ENCODE measurements at regions not wholly inside any gene's neighbourhood (a gene's known extent, or its start where the extent isn't known, plus 50 kb on each side); places are given as distances from the start of the nearest gene placed in this dataset.
"Not testable (repeated sequence)": the region's sequence is repeated elsewhere in the genome, so short reads cannot be mapped to it uniquely, and the experiment has no call there.

- no peaks in the 10 kb centered on the region for H3F3A ChIP-seq (ENCODE audit: insufficient read depth, low read length, poor library complexity, severe bottlenecking)
- no peaks in the 10 kb centered on the region for H3K27me3 ChIP-seq (ENCODE audit: insufficient read depth, low read depth, low read length)
- no peak overlapping the region for H3K4me3 ChIP-seq (ENCODE audit: low read length)
- no peaks in the 10 kb centered on the region for H3K9me2 ChIP-seq (ENCODE audit: insufficient read depth, low read length)
- no peak for TF ChIP-seq TAF1 (IDR thresholded peaks at IDR 0.05; ENCODE audit: low read depth)
- no peak for TF ChIP-seq REST (IDR thresholded peaks at IDR 0.05; ENCODE audit: borderline replicate concordance)
- no peak for TF ChIP-seq EZH2 (IDR thresholded peaks at IDR 0.05; ENCODE audit: borderline replicate concordance, insufficient read depth, low read length, poor library complexity, severe bottlenecking)
- TF ChIP-seq POLR2AphosphoS5 (IDR thresholded peaks at IDR 0.05), result no peak
- TF ChIP-seq RAD21 (conservative IDR thresholded peaks at IDR 0.05), result no peak
- no peaks in the 10 kb centered on the region for H3K36me3 ChIP-seq (ENCODE audit: insufficient read depth, low read length)
- H4K20me1 ChIP-seq (ENCODE audit: insufficient read depth), result no peaks in the 10 kb centered on the region
- H2AFZ ChIP-seq (ENCODE audit: low read depth, low read length), result no peak overlapping the region
- H3K4me2 ChIP-seq (ENCODE audit: low read length), result no peak overlapping the region
- H3K27ac ChIP-seq (ENCODE audit: low read length), result no peak overlapping the region
- peaks cover 4% of the 10 kb centered on the region for H3K9me3 ChIP-seq (ENCODE audit: low read length)
- no peaks in the 10 kb centered on the region for H3K79me2 ChIP-seq (replicated peaks; ENCODE audit: insufficient read depth, low read length)
- no peak overlapping the region for H3K9ac ChIP-seq (ENCODE audit: low read length)
Observed at GRCh38 chr12:114834621-114835020, 150.6 kb upstream of the TBX3 start.

- no peak overlapping the region for H3K27ac ChIP-seq (ENCODE audit: low read length)
Observed at GRCh38 chr12:114829833-114830232, 145.9 kb upstream of the TBX3 start.

GRCh38 chr12:114829244-114829643 lies 145.3 kb upstream of the TBX3 start:
- H3K36me3 ChIP-seq (ENCODE audit: insufficient read depth, low read length); H3K79me2 ChIP-seq (replicated peaks; ENCODE audit: insufficient read depth, low read length); H3K27me3 ChIP-seq (ENCODE audit: insufficient read depth, low read depth, low read length); H3K9ac ChIP-seq (ENCODE audit: low read length); H3K27ac ChIP-seq (ENCODE audit: low read length); H4K20me1 ChIP-seq (ENCODE audit: insufficient read depth); H3K4me3 ChIP-seq (ENCODE audit: low read length); H2AFZ ChIP-seq (ENCODE audit: low read depth, low read length); H3K4me2 ChIP-seq (ENCODE audit: low read length); H3K9me2 ChIP-seq (ENCODE audit: insufficient read depth, low read length); H3F3A ChIP-seq (ENCODE audit: insufficient read depth, low read length, poor library complexity, severe bottlenecking); H3K9me3 ChIP-seq (ENCODE audit: low read length): not testable (repeated sequence)

More at GRCh38 chr12:114829833-114830232, 145.9 kb upstream of the TBX3 start:
- Histone ChIP-seq H3K4me3 (ENCODE audit: low read length) (no peak overlapping the region), H3K36me3 (ENCODE audit: insufficient read depth, low read length) (no peaks in the 10 kb centered on the region), H3K9me3 (ENCODE audit: low read length) (no peaks in the 10 kb centered on the region), H3K27me3 (ENCODE audit: insufficient read depth, low read depth, low read length) (no peaks in the 10 kb centered on the region), H3K79me2 (replicated peaks; ENCODE audit: insufficient read depth, low read length) (no peaks in the 10 kb centered on the region), H3K4me2 (ENCODE audit: low read length) (no peak overlapping the region), H3K9ac (ENCODE audit: low read length) (no peak overlapping the region), H4K20me1 (ENCODE audit: insufficient read depth) (no peaks in the 10 kb centered on the region), H2AFZ (ENCODE audit: low read depth, low read length) (no peak overlapping the region), H3K9me2 (ENCODE audit: insufficient read depth, low read length) (no peaks in the 10 kb centered on the region), H3F3A (ENCODE audit: insufficient read depth, low read length, poor library complexity, severe bottlenecking) (no peaks in the 10 kb centered on the region)
- TF ChIP-seq EZH2 (IDR thresholded peaks at IDR 0.05; ENCODE audit: borderline replicate concordance, insufficient read depth, low read length, poor library complexity, severe bottlenecking) (no peak), REST (IDR thresholded peaks at IDR 0.05; ENCODE audit: borderline replicate concordance) (no peak), MXI1 (conservative IDR thresholded peaks at IDR 0.05; ENCODE audit: poor library complexity, severe bottlenecking) (no peak), EP300 (conservative IDR thresholded peaks at IDR 0.05; ENCODE audit: poor library complexity, severe bottlenecking) (no peak), CTCF (IDR thresholded peaks at IDR 0.05; ENCODE audit: poor library complexity, severe bottlenecking) (no peak), SMC3 (conservative IDR thresholded peaks at IDR 0.05; ENCODE audit: poor library complexity) (no peak), RAD21 (conservative IDR thresholded peaks at IDR 0.05) (no peak), TAF1 (IDR thresholded peaks at IDR 0.05; ENCODE audit: low read depth) (no peak), POLR2AphosphoS5 (IDR thresholded peaks at IDR 0.05) (no peak)
